ENCODE measurements at regions not wholly inside any gene's neighbourhood (a gene's known extent, or its start where the extent isn't known, plus 50 kb on each side); places are given as distances from the start of the nearest gene placed in this dataset.
A peak's percentile ranks its signal among the peaks of the same experiment; 100 is the strongest.

DNA sequence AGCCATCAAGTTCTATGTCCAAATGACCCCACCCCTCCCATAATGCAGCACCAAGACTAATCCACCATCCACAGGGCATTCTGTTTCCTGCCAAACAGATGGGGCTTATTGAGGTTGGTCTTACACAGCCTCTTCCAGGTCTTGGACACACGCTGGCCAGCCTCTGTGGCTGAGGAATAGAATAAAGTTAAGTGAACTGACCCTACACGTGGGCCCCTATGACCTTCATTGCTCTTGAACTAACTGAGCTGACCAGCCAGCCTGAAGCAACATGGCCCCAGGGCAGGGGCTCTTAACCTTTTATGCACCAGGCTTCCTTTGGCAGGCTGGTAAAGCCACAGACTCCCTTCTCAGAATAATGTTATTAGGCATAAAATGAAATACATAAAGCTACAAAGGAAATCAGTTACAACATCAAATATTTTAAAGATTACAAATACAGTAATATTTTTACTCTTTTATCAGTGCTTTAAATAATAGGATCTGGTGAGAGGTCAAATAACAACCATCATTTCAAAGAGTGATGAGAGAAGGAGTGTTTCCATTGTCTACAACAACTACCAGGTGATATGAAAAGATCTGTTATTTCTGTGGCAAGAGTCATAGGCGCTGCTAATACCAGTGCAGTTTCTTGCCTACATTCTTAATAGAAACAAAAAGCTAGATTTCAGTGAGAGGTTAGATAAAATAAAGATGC, 192.9 kb upstream of the NUDT4 start:
- peaks cover 0 to 3% of the 10 kb centered on the region in 2 donors for H3K4me1 ChIP-seq (replicated peaks in 1 of 2)
- ATAC-seq (replicated peaks in 6 of 8) = no peak
- no peak overlapping the region for H3K27ac ChIP-seq
- H3K4me3 ChIP-seq = no peak overlapping the region
- in situ Hi-C loops (cut with MboI; ENCODE audit: low pct_unique_long_range_greater_than_20kb in 2 of 9, low sequenced_read_pairs in 9 of 9, unreplicated experiment in 9 of 9) = no loop called here
- WGBS, 10 experiments = 50 to 100% (median 85%) methylated on average over 1 to 3 of the region's 3 CpGs; no CpG with 5 or more reads in 2 of the 10 experiments

DNA sequence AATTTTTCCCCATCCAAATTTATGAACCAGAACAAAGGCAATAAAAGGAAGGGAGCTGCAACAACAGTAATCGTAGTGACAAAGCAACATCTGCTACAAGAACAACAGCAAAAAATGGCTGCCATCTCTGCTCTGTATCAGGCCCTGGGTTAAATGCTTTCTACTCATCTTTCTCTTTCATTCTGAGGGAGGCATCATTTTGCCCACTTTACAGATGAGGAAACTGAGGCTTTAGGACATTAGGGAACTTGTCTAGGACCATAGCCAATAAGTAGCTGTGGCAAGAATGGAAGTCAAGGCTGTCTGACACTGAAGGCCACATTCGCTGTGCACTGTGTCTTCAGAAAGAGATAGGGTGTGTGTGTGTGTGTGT, 192.4 kb upstream of the NUDT4 start:
- Histone ChIP-seq H3K4me3 (no peak overlapping the region), H3K27ac (no peak overlapping the region), H3K4me1 (replicated peaks in 1 of 2) (peaks cover 0 to 3% of the 10 kb centered on the region in 2 donors)
- 71 to 100% (median 100%) methylated on average over 1 to 2 of the region's 2 CpGs; no CpG with 5 or more reads in 3 of the 10 experiments for WGBS, 10 experiments
- ATAC-seq (replicated peaks in 6 of 8) = no peak
- in situ Hi-C loops (cut with MboI; ENCODE audit: low pct_unique_long_range_greater_than_20kb in 2 of 9, low sequenced_read_pairs in 9 of 9, unreplicated experiment in 9 of 9) = no loop called here

DNA sequence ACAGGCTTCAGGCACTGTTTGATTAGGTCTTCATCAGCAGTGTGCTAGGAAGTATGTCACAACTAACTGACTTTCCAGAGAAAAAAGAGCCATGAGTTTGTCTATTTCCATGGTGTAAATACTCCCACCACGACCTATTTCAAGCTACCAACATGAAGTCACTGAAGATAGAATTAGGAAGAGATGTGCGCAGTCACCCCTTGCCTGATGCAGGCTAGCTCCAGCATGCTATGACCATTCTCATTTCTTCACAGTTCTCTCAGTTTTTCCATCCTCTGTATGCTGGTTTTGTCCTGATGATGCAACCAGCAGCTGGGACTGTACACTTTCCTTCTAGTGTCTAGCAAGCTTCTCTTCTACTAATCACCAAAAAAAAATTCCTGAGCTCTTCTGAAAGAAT, 191.6 kb upstream of the NUDT4 start:
- whole genome bisulfite sequencing, 10 experiments = 0 to 100% (median 67%) methylated on average over 1 to 2 of the region's 2 CpGs; no CpG with 5 or more reads in 3 of the 10 experiments
- peak in 3 of 8 experiments; percentile 41 to 77 (median 45) for ATAC-seq (replicated peaks in 6 of 8)
- in situ Hi-C loops (cut with MboI; ENCODE audit: low pct_unique_long_range_greater_than_20kb in 2 of 9, low sequenced_read_pairs in 9 of 9, unreplicated experiment in 9 of 9) = no loop called here

GRCh38 chr12:93186621-93187020, 191.1 kb upstream of the NUDT4 start:
- in situ Hi-C loops (cut with MboI; ENCODE audit: low pct_unique_long_range_greater_than_20kb in 2 of 9, low sequenced_read_pairs in 9 of 9, unreplicated experiment in 9 of 9) = no loop called here
- 58 to 100% (median 100%) methylated on average over 1 to 2 of the region's 2 CpGs; no CpG with 5 or more reads in 5 of the 10 experiments for WGBS, 10 experiments
- Histone ChIP-seq H3K27ac (no peak overlapping the region), H3K4me3 (no peak overlapping the region), H3K4me1 (replicated peaks in 1 of 2) (peaks cover 0 to 3% of the 10 kb centered on the region in 2 donors)
- ATAC-seq (replicated peaks in 6 of 8) = no peak

More for the DNA sequence above, 191.6 kb upstream of the NUDT4 start:
- H3K27ac ChIP-seq = no peak overlapping the region
- H3K4me1 ChIP-seq (replicated peaks in 1 of 2) = peaks cover 0 to 3% of the 10 kb centered on the region in 2 donors
- H3K4me3 ChIP-seq = no peak overlapping the region

DNA sequence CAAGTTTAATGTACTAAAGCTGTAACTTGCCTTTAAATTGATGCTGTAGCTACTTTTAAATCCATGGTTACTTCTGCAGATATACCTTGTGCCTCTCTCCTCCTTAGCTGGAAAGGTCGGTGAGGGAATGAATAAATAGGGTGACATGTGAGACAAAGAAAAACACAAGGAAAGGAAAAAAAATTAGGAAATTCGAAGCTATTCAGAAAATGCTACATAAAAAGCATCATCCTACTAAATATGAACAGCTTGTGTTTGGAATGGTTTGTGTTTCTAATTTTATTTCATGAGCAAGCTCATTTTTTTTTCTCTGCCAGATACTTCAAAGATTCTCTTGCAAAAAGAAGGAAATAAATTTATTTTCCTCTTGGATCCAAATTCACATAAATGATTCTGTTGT, 186.3 kb upstream of the NUDT4 start:
- no peak for ATAC-seq (replicated peaks in 6 of 8)
- Histone ChIP-seq H3K4me1 (replicated peaks in 1 of 2) (no peaks in the 10 kb centered on the region), H3K27ac (no peak overlapping the region), H3K4me3 (no peak overlapping the region)
- in situ Hi-C loops (cut with MboI; ENCODE audit: low pct_unique_long_range_greater_than_20kb in 2 of 9, low sequenced_read_pairs in 9 of 9, unreplicated experiment in 9 of 9) = no loop called here
- 0 to 79% (median 49%) methylated on average over 1 to 2 of the region's 2 CpGs for WGBS, 10 experiments

GRCh38 chr12:93191956-93192355, 185.8 kb upstream of the NUDT4 start:
- no peaks in the 10 kb centered on the region for H3K4me1 ChIP-seq (replicated peaks in 1 of 2)
- ATAC-seq (replicated peaks in 6 of 8) = peak in 1 of 8 experiments; percentile 76
- WGBS, 10 experiments = 0 to 96% (median 68%) methylated on average over 2 to 7 of the region's 8 CpGs; no CpG with 5 or more reads in 1 of the 10 experiments
- no peak overlapping the region for H3K27ac ChIP-seq
- in situ Hi-C loops (cut with MboI; ENCODE audit: low pct_unique_long_range_greater_than_20kb in 2 of 9, low sequenced_read_pairs in 9 of 9, unreplicated experiment in 9 of 9) = no loop called here
- no peak overlapping the region for H3K4me3 ChIP-seq

GRCh38 chr12:93192878-93193277, 184.8 kb upstream of the NUDT4 start:
- in situ Hi-C loops (cut with MboI; ENCODE audit: low pct_unique_long_range_greater_than_20kb in 2 of 9, low sequenced_read_pairs in 9 of 9, unreplicated experiment in 9 of 9) = no loop called here
- Histone ChIP-seq H3K27ac (no peak overlapping the region), H3K4me1 (replicated peaks in 1 of 2) (no peaks in the 10 kb centered on the region), H3K4me3 (no peak overlapping the region)
- ATAC-seq (replicated peaks in 6 of 8) = no peak
- 80 to 100% (median 100%) methylated on average over 1 of the region's 1 CpG; no CpG with 5 or more reads in 4 of the 10 experiments for WGBS, 10 experiments

DNA sequence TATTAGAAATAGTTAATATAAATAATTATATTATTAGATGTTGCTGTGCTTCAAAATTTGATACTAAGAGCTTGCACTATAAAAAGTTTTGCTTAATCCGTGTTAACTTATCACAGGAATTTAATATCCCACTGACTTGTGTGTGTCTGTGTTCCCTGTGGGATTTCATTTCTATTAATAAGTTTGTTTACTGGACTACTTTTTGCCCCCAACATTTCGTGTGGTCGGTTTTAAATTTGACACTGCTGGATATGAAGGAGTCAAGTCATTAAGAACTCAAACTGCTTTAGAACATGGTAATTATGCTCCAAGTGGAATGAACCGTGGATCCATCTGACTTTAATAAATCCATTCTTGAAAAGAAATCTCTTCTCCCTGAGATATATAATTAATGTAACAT, 182.2 kb upstream of the NUDT4 start:
- in situ Hi-C loops (cut with MboI; ENCODE audit: low pct_unique_long_range_greater_than_20kb in 2 of 9, low sequenced_read_pairs in 9 of 9, unreplicated experiment in 9 of 9) = no loop called here
- ATAC-seq (replicated peaks in 6 of 8) = no peak
- Histone ChIP-seq H3K4me1 (replicated peaks in 1 of 2) (no peaks in the 10 kb centered on the region), H3K27ac (no peak overlapping the region), H3K4me3 (no peak overlapping the region)
- 30 to 93% (median 83%) methylated on average over 1 to 4 of the region's 4 CpGs for WGBS, 10 experiments

- peak in 2 of 8 experiments; percentile 76 to 81 for ATAC-seq (replicated peaks in 6 of 8)
- in situ Hi-C loops (cut with MboI; ENCODE audit: low pct_unique_long_range_greater_than_20kb in 2 of 9, low sequenced_read_pairs in 9 of 9, unreplicated experiment in 9 of 9) = no loop called here
- Histone ChIP-seq H3K4me3 (no peak overlapping the region), H3K4me1 (replicated peaks in 1 of 2) (no peaks in the 10 kb centered on the region), H3K27ac (no peak overlapping the region)
- WGBS, 10 experiments = 17 to 100% (median 80%) methylated on average over 1 of the region's 1 CpG; no CpG with 5 or more reads in 3 of the 10 experiments
Observed at GRCh38 chr12:93197067-93197593, 180.6 kb upstream of the NUDT4 start.

GRCh38 chr12:93198086-93198485, 179.6 kb upstream of the NUDT4 start:
- 0 to 100% (median 60%) methylated on average over 2 to 4 of the region's 4 CpGs; no CpG with 5 or more reads in 5 of the 10 experiments for WGBS, 10 experiments
- peak in 2 of 8 experiments; percentile 52 to 57 for ATAC-seq (replicated peaks in 6 of 8)
- in situ Hi-C loops (cut with MboI; ENCODE audit: low pct_unique_long_range_greater_than_20kb in 2 of 9, low sequenced_read_pairs in 9 of 9, unreplicated experiment in 9 of 9) = no loop called here

DNA sequence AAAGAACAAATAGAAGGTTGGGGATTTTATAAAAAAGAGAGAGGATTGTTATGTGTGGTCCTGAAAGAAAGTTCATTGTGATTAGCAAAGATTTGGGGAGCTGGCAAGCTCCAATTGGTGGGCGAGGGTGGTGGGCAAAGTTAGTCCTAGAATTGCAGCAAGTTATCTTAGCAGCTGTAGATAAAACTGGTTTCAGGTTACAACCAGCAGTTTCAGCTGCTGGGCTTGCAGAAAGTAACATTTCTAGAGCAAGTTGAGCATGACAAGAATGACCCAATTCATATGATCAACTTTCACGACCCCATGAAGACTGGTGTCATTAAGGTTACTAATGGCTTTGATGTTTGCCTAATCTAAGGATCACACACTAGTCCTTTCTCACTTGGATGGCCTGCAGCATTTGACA, 177.9 kb upstream of the NUDT4 start:
- Histone ChIP-seq H3K4me3 (no peak overlapping the region), H3K27ac (no peak overlapping the region), H3K4me1 (replicated peaks in 1 of 2) (no peaks in the 10 kb centered on the region)
- 0 to 94% (median 20%) methylated on average over 1 to 2 of the region's 2 CpGs; no CpG with 5 or more reads in 3 of the 10 experiments for WGBS, 10 experiments
- in situ Hi-C loops (cut with MboI; ENCODE audit: low pct_unique_long_range_greater_than_20kb in 2 of 9, low sequenced_read_pairs in 9 of 9, unreplicated experiment in 9 of 9) = no loop called here
- no peak for ATAC-seq (replicated peaks in 6 of 8)

More at GRCh38 chr12:93198086-93198485, 179.6 kb upstream of the NUDT4 start:
- H3K4me1 ChIP-seq (replicated peaks in 1 of 2) = no peaks in the 10 kb centered on the region
- no peak overlapping the region for H3K27ac ChIP-seq
- H3K4me3 ChIP-seq = no peak overlapping the region

DNA sequence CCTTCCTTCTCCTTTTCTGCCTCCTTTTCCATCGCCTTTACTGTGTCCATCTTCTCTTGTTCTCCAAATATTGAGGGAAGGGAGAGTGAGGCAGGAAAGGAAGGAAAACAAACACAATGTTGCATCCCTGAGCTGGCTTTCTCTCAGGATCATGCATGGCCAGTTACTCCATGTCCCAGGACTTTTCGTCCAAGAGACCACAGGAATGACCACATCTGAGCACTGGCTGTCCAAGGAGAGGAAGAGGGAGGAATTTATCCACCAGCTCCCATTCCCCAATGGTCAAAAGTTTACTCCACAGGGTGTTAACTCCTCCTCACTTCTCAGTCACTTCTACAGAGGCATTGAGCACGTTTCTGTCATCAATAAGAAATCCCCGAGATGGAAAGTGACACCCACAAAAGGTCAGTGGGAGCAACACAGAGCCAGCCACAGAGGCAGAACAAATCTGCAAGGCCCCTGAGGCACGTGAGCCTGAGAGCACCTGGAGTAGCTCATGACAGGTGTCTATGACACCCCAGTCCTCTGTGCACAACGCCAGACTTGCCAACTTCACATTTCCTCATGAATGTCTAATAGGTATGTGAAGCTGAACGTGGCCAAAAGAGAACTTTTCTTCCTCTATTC, 177.3 kb upstream of the NUDT4 start:
- 12 to 93% (median 70%) methylated on average over 1 to 7 of the region's 7 CpGs; no CpG with 5 or more reads in 1 of the 10 experiments for WGBS, 10 experiments
- Histone ChIP-seq H3K4me3 (no peak overlapping the region), H3K4me1 (replicated peaks in 1 of 2) (no peaks in the 10 kb centered on the region), H3K27ac (no peak overlapping the region)
- in situ Hi-C loops (cut with MboI; ENCODE audit: low pct_unique_long_range_greater_than_20kb in 2 of 9, low sequenced_read_pairs in 9 of 9, unreplicated experiment in 9 of 9) = no loop called here
- no peak for ATAC-seq (replicated peaks in 6 of 8)

- H3K4me1 ChIP-seq (replicated peaks in 1 of 2) = no peaks in the 10 kb centered on the region
- 71 to 100% (median 90%) methylated on average over 2 to 6 of the region's 6 CpGs; no CpG with 5 or more reads in 1 of the 10 experiments for WGBS, 10 experiments
- H3K27ac ChIP-seq = no peak overlapping the region
- in situ Hi-C loops (cut with MboI; ENCODE audit: low pct_unique_long_range_greater_than_20kb in 2 of 9, low sequenced_read_pairs in 9 of 9, unreplicated experiment in 9 of 9) = no loop called here
- ATAC-seq (replicated peaks in 6 of 8) = no peak
- H3K4me3 ChIP-seq = no peak overlapping the region
Observed at GRCh38 chr12:93201990-93202389, 175.7 kb upstream of the NUDT4 start.
